GM12892 (cell line): ENCODE measurements at regions not wholly inside any gene's neighbourhood (a gene's known extent, or its start where the extent isn't known, plus 50 kb on each side); places are given as distances from the start of the nearest gene placed in this dataset.

Experiments used
- POLR2A ChIP-seq: IDR thresholded peaks from 2 replicates; pipeline ENCODE4 v1.6.1; 2011; ENCODE audit warnings: low read depth, low read length, control low read depth
- POLR2AphosphoS5 ChIP-seq: IDR thresholded peaks from 2 replicates; pipeline ENCODE4 v1.6.1; 2011; ENCODE audit warnings: low read depth, low read length, control low read depth
- TAF1 ChIP-seq: IDR thresholded peaks from 2 replicates; pipeline ENCODE4 v1.6.1; 2011; ENCODE audit warnings: low read depth, mild to moderate bottlenecking, control low read depth, low read length, borderline replicate concordance

GRCh38 chr5:167840527-167841130, 450.8 kb upstream of the WWC1 start:
- TF ChIP-seq POLR2A, result no peak
- no peak for TF ChIP-seq POLR2AphosphoS5
- TF ChIP-seq TAF1, result no peak
